NCI-H2196 (cell line): ENCODE measurements at regions not wholly inside any gene's neighbourhood (a gene's known extent, or its start where the extent isn't known, plus 50 kb on each side); places are given as distances from the start of the nearest gene placed in this dataset.
"Not testable (repeated sequence)": the region's sequence is repeated elsewhere in the genome, so short reads cannot be mapped to it uniquely, and the experiment has no call there.

ENCODE experiments used
- DNase-seq: peaks from one replicate; lab custom pipeline; 2025; ENCODE audit not compliant: unreplicated experiment; lab: John Stamatoyannopoulos, UW

- not testable (repeated sequence) for DNase-seq
Observed at GRCh38 chr3:176093892-176094291, 1103.4 kb downstream of the TBL1XR1 start.

- no peak for DNase-seq
Observed at GRCh38 chr3:176090727-176091126, 1106.6 kb downstream of the TBL1XR1 start.

- no peak for DNase-seq
Observed at GRCh38 chr3:176088962-176089383, 1108.3 kb downstream of the TBL1XR1 start.

- no peak for DNase-seq
Observed at GRCh38 chr3:176087066-176087697, 1110.1 kb downstream of the TBL1XR1 start.

GRCh38 chr3:176079785-176080184 lies 1117.5 kb downstream of the TBL1XR1 start:
- no peak for DNase-seq

GRCh38 chr3:176078906-176079305 lies 1118.4 kb downstream of the TBL1XR1 start:
- no peak for DNase-seq

GRCh38 chr3:176075491-176075890 lies 1121.8 kb downstream of the TBL1XR1 start:
- no peak for DNase-seq

GRCh38 chr3:176075046-176075445 lies 1122.2 kb downstream of the TBL1XR1 start:
- DNase-seq: no peak

- DNase-seq: no peak
Observed at GRCh38 chr3:176074096-176074495, 1123.2 kb downstream of the TBL1XR1 start.

GRCh38 chr3:176071943-176072342 lies 1125.3 kb downstream of the TBL1XR1 start:
- DNase-seq: no peak

- no peak for DNase-seq
Observed at GRCh38 chr3:176068750-176069149, 1128.5 kb downstream of the TBL1XR1 start.

- DNase-seq: no peak
Observed at GRCh38 chr3:176058856-176059255, 1138.4 kb downstream of the TBL1XR1 start.

- no peak for DNase-seq
Observed at GRCh38 chr3:176055836-176056235, 1141.4 kb downstream of the TBL1XR1 start.

- DNase-seq: no peak
Observed at GRCh38 chr3:176051766-176052165, 1145.5 kb downstream of the TBL1XR1 start.

GRCh38 chr3:176046703-176047102 lies 1150.6 kb downstream of the TBL1XR1 start:
- no peak for DNase-seq

- DNase-seq: no peak
Observed at GRCh38 chr3:176041812-176042211, 1155.5 kb downstream of the TBL1XR1 start.

- DNase-seq: no peak
Observed at GRCh38 chr3:176041185-176041584, 1156.1 kb downstream of the TBL1XR1 start.

- DNase-seq: no peak
Observed at GRCh38 chr3:176037636-176038035, 1159.6 kb downstream of the TBL1XR1 start.

- DNase-seq: no peak
Observed at GRCh38 chr3:176032043-176032442, 1165.2 kb downstream of the TBL1XR1 start.

- not testable (repeated sequence) for DNase-seq
Observed at GRCh38 chr3:176016203-176016602, 1157.1 kb downstream of the NAALADL2 start.

GRCh38 chr3:176015228-176015627 lies 1156.1 kb downstream of the NAALADL2 start:
- not testable (repeated sequence) for DNase-seq

GRCh38 chr3:176009256-176009655 lies 1150.1 kb downstream of the NAALADL2 start:
- DNase-seq: no peak

GRCh38 chr3:176005564-176005963 lies 1146.4 kb downstream of the NAALADL2 start:
- DNase-seq: no peak
